HepG2 (cell line): ENCODE measurements at regions not wholly inside any gene's neighbourhood (a gene's known extent, or its start where the extent isn't known, plus 50 kb on each side); places are given as distances from the start of the nearest gene placed in this dataset.

Source experiments
- ATAC-seq: fragments of 200-7000 bp; cut with Tn5 transposase; 3 replicates; pipeline ENCODE4 v1.9.1; 2020; ENCODE audit warnings: mild to moderate bottlenecking, moderate library complexity
- BruUV-seq: library from RNA; stranded (reverse); fragments of 400-500 nt; replicated peaks from 2 replicates; lab custom pipeline; 2021; lab: Mats Ljungman, UMichigan
- CTCF ChIA-PET: fragments of 300-600 bp; formaldehyde crosslinking; extraction: SDS; loops from one replicate; lab custom pipeline; 2021; ENCODE audit warnings: low total read pairs, inconsistent platforms, low intra/inter-chr PET ratio; lab: Yijun Ruan, JAX
- POLR2A ChIA-PET: fragments of 350-600 bp; sonication (Branson Sonifier 250); formaldehyde crosslinking; loops from one replicate; lab custom pipeline; 2020; ENCODE audit warnings: antibody characterized with exemption, inconsistent platforms; lab: Yijun Ruan, JAX
- DNase-seq: peaks from one replicate; pipeline ENCODE4 v3.0.0-alpha.2; 2015; ENCODE audit warnings: low spot score
- FAIRE-seq: peaks from 3 replicates; lab custom pipeline; 2011; peaks lifted over from hg19 to GRCh38; lab: Jason Lieb, UNC
- H2AFZ ChIP-seq: one replicate; pipeline ENCODE4 v1.6.1; 2011; ENCODE audit warnings: low read length, inconsistent platforms
- H3K27ac ChIP-seq: fragments of 300-600 bp; 3 replicates; pipeline ENCODE4 v1.8.0; 2011; ENCODE audit warnings: mixed run types, mild to moderate bottlenecking, mixed read lengths, low read length, inconsistent platforms; ENCODE audit not compliant: insufficient read depth; ENCODE audit errors: extremely low read length
- H3K27me3 ChIP-seq, 2 experiments: fragments of 200-600 bp in 1 of 2; 2 replicates in 1 of 2; 3 replicates in 1 of 2; pipeline versions ENCODE4 v1.6.0 to v1.8.0; 2011; ENCODE audit warnings: low read length in 2 of 2, mild to moderate bottlenecking in 2 of 2, moderate library complexity in 2 of 2, inconsistent platforms in 1 of 2; ENCODE audit not compliant: insufficient read depth in 2 of 2, control insufficient read depth in 1 of 2
- H3K36me3 ChIP-seq, 2 experiments: fragments of 200-600 bp in 1 of 2; replicated peaks in 1 of 2; 2 replicates in 1 of 2; 3 replicates in 1 of 2; pipeline versions ENCODE4 v1.5.1 to v1.8.0; 2011; ENCODE audit warnings: low read length in 2 of 2, inconsistent platforms in 1 of 2; ENCODE audit not compliant: insufficient read depth in 2 of 2, control insufficient read depth in 1 of 2
- H3K4me1 ChIP-seq: 2 replicates; pipeline ENCODE4 v1.5.1; 2012; ENCODE audit warnings: low read length, inconsistent platforms; ENCODE audit not compliant: insufficient read depth
- H3K4me2 ChIP-seq: 2 replicates; pipeline ENCODE4 v1.6.0; 2011; ENCODE audit warnings: low read depth, low read length, inconsistent platforms
- H3K4me3 ChIP-seq, 3 experiments: fragments of 200-600 bp in 1 of 3; sonication (generic), shearing (Covaris generic) in 1 of 3; replicated peaks in 1 of 3; 2 replicates each; pipeline ENCODE4 v1.5.1; 2011 to 2016; ENCODE audit warnings: low read length in 3 of 3, inconsistent platforms in 2 of 3, low read depth in 2 of 3, mild to moderate bottlenecking in 2 of 3, control low read depth in 1 of 3, mixed read lengths in 1 of 3; ENCODE audit not compliant: insufficient read depth in 1 of 3
- H3K79me2 ChIP-seq: one replicate; pipeline ENCODE4 v1.6.1; 2011; ENCODE audit warnings: low read length, inconsistent platforms; ENCODE audit not compliant: insufficient read depth
- H3K9ac ChIP-seq: 2 replicates; pipeline ENCODE4 v1.6.0; 2011; ENCODE audit warnings: mild to moderate bottlenecking, low read depth, low read length, inconsistent platforms; ENCODE audit not compliant: insufficient read depth
- H3K9me3 ChIP-seq: 2 replicates; pipeline ENCODE4 v1.5.1; 2012; ENCODE audit warnings: mild to moderate bottlenecking, low read length
- H4K20me1 ChIP-seq: 2 replicates; pipeline ENCODE4 v1.6.0; 2011; ENCODE audit warnings: inconsistent platforms, mild to moderate bottlenecking, low read length, moderate library complexity; ENCODE audit not compliant: insufficient read depth
- GATAD1 ChIP-seq: IDR thresholded peaks from 2 replicates; pipeline ENCODE4 v1.6.1; 2016; ENCODE audit warnings: missing genetic modification reagents, missing compliant biosample characterization
- HCFC1 ChIP-seq: fragments of 150-350 bp; IDR thresholded peaks from 2 replicates; pipeline ENCODE4 v1.6.1; 2014; ENCODE audit warnings: low read depth, low read length
- HMG20B ChIP-seq: conservative IDR thresholded peaks from 2 replicates; pipeline ENCODE4 v1.6.1; 2016; ENCODE audit warnings: missing genetic modification reagents, missing compliant biosample characterization
- KDM3A ChIP-seq: IDR thresholded peaks from 2 replicates; pipeline ENCODE4 v1.6.1; 2018; ENCODE audit warnings: low read depth, missing compliant biosample characterization
- RFXANK ChIP-seq: IDR thresholded peaks from 2 replicates; pipeline ENCODE4 v1.6.1; 2016
- SUZ12 ChIP-seq: fragments of 150-350 bp; IDR thresholded peaks from 2 replicates; pipeline ENCODE4 v1.6.1; 2014; ENCODE audit warnings: low read depth, low read length
- TMF1 ChIP-seq: sonication (generic); formaldehyde crosslinking; IDR thresholded peaks from 2 replicates; pipeline ENCODE4 v1.8.1; 2022; ENCODE audit warnings: low read depth, missing genetic modification reagents
- XRCC5 ChIP-seq: fragments of 200-400 bp; formaldehyde crosslinking; optimal IDR thresholded peaks from 2 replicates; pipeline ENCODE3; 2017; ENCODE audit warnings: mild to moderate bottlenecking, low read length
- ZNF251 ChIP-seq: sonication (generic); formaldehyde crosslinking; IDR thresholded peaks from 2 replicates; pipeline ENCODE4 v1.9.0; 2021; ENCODE audit warnings: mild to moderate bottlenecking, missing genetic modification reagents
- ZNF343 ChIP-seq: sonication (generic); formaldehyde crosslinking; IDR thresholded peaks from 2 replicates; pipeline ENCODE4 v1.4.0; 2020; ENCODE audit warnings: mild to moderate bottlenecking, missing genetic modification reagents
- ZNF484 ChIP-seq: sonication (generic); formaldehyde crosslinking; IDR thresholded peaks from 2 replicates; pipeline ENCODE4 v1.5.1; 2020; ENCODE audit warnings: mild to moderate bottlenecking, low read depth, missing genetic modification reagents, borderline replicate concordance
- ZNF597 ChIP-seq: sonication (generic); formaldehyde crosslinking; IDR thresholded peaks from 2 replicates; pipeline ENCODE4 v1.5.0; 2020; ENCODE audit warnings: missing genetic modification reagents
- ZNF652 ChIP-seq: IDR thresholded peaks from 2 replicates; pipeline ENCODE4 v1.6.1; 2016; ENCODE audit warnings: low read depth, borderline replicate concordance
- ZNF782 ChIP-seq: sonication (generic); formaldehyde crosslinking; IDR thresholded peaks from 2 replicates; pipeline ENCODE4 v1.4.0; 2020; ENCODE audit warnings: missing genetic modification reagents, mild to moderate bottlenecking, borderline replicate concordance
- WGBS: methylation state at CpG from one replicate; pipeline ENCODE4 v1.1.6; 2017; ENCODE audit warnings: low lambda C conversion rate; 5-methylcytosine and 5-hydroxymethylcytosine counted together
- in situ Hi-C: cut with HindIII; loops from 2 replicates; pipeline ENCODE4 v1.10.0; 2017; ENCODE audit warnings: low pct_unique_long_range_greater_than_20kb; ENCODE audit not compliant: extremely low pct_ligation_motif_present
- intact Hi-C: fragments of 100-400 bp; cut with micrococcal nuclease; formaldehyde crosslinking; loops from one replicate; pipeline ENCODE4 v1.10.0; 2022; ENCODE audit not compliant: unreplicated experiment
- TF ChIP-seq, protein P1 (sequence below): sonication (generic); formaldehyde crosslinking; IDR thresholded peaks from 2 replicates; pipeline ENCODE4 v1.5.1; 2020; ENCODE audit warnings: mild to moderate bottlenecking, missing genetic modification reagents, borderline replicate concordance
- TF ChIP-seq, protein P2 (sequence below): sonication (generic); formaldehyde crosslinking; IDR thresholded peaks from 2 replicates; pipeline ENCODE4 v1.4.0; 2020; ENCODE audit warnings: missing genetic modification reagents
- TF ChIP-seq, protein P3 (sequence below): sonication (generic); formaldehyde crosslinking; conservative IDR thresholded peaks from 2 replicates; pipeline ENCODE4 v1.8.0; 2022; ENCODE audit warnings: mild to moderate bottlenecking, moderate library complexity, missing genetic modification reagents

GRCh38 chr12:127294651-127295210 lies 972.2 kb upstream of the TMEM132C start:
- DNase-seq (no peak), ATAC-seq (no peak), FAIRE-seq (no peak)
- TF ChIP-seq, protein P1, sequence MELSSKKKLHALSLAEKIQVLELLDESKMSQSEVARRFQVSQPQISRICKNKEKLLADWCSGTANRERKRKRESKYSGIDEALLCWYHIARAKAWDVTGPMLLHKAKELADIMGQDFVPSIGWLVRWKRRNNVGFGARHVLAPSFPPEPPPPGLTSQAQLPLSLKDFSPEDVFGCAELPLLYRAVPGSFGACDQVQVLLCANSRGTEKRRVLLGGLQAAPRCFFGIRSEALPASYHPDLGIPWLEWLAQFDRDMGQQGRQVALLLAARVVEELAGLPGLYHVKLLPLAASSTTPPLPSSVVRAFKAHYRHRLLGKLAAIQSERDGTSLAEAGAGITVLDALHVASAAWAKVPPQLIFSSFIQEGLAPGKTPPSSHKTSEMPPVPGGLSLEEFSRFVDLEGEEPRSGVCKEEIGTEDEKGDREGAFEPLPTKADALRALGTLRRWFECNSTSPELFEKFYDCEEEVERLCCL (CRISPR knock-in tag), result no peak
- TF ChIP-seq ZNF251 (CRISPR knock-in tag) (no peak), GATAD1 (CRISPR knock-in tag) (no peak), HCFC1 (no peak), ZNF782 (CRISPR knock-in tag) (no peak), HMG20B (CRISPR knock-in tag) (no peak), RFXANK (CRISPR knock-in tag) (no peak), SUZ12 (no peak), ZNF597 (CRISPR knock-in tag) (no peak), ZNF652 (CRISPR knock-in tag) (no peak), TMF1 (no peak), ZNF484 (no peak), XRCC5 (no peak), ZNF343 (CRISPR knock-in tag) (no peak), KDM3A (no peak)
- TF ChIP-seq, protein P2, sequence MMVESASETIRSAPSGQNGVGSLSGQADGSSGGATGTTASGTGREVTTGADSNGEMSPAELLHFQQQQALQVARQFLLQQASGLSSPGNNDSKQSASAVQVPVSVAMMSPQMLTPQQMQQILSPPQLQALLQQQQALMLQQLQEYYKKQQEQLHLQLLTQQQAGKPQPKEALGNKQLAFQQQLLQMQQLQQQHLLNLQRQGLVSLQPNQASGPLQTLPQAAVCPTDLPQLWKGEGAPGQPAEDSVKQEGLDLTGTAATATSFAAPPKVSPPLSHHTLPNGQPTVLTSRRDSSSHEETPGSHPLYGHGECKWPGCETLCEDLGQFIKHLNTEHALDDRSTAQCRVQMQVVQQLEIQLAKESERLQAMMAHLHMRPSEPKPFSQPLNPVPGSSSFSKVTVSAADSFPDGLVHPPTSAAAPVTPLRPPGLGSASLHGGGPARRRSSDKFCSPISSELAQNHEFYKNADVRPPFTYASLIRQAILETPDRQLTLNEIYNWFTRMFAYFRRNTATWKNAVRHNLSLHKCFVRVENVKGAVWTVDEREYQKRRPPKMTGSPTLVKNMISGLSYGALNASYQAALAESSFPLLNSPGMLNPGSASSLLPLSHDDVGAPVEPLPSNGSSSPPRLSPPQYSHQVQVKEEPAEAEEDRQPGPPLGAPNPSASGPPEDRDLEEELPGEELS (CRISPR knock-in tag), result no peak
- TF ChIP-seq, protein P3, sequence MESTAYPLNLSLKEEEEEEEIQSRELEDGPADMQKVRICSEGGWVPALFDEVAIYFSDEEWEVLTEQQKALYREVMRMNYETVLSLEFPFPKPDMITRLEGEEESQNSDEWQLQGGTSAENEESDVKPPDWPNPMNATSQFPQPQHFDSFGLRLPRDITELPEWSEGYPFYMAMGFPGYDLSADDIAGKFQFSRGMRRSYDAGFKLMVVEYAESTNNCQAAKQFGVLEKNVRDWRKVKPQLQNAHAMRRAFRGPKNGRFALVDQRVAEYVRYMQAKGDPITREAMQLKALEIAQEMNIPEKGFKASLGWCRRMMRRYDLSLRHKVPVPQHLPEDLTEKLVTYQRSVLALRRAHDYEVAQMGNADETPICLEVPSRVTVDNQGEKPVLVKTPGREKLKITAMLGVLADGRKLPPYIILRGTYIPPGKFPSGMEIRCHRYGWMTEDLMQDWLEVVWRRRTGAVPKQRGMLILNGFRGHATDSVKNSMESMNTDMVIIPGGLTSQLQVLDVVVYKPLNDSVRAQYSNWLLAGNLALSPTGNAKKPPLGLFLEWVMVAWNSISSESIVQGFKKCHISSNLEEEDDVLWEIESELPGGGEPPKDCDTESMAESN (CRISPR knock-in tag), result no peak
- WGBS, result 24% methylated on average over 6 of the region's 6 CpGs
- Histone ChIP-seq H3K4me2 (no peak overlapping the region), H3K4me1 (no peaks in the 10 kb centered on the region), H3K27ac (no peak overlapping the region), H4K20me1 (no peaks in the 10 kb centered on the region), H3K9ac (no peak overlapping the region), H3K4me3 (no peak overlapping the region), H3K9me3 (no peaks in the 10 kb centered on the region), H2AFZ (no peak overlapping the region), H3K36me3 (no peaks in the 10 kb centered on the region), H3K27me3 (no peaks in the 10 kb centered on the region), H3K79me2 (no peaks in the 10 kb centered on the region)
- in situ Hi-C loops, result no loop called here
- POLR2A ChIA-PET, result no interaction called here
- intact Hi-C loops, result no loop called here
- no TSS peak for BruUV-seq
- CTCF ChIA-PET, result no interaction called here
